ENCODE measurements at regions not wholly inside any gene's neighbourhood (a gene's known extent, or its start where the extent isn't known, plus 50 kb on each side); places are given as distances from the start of the nearest gene placed in this dataset.

DNA sequence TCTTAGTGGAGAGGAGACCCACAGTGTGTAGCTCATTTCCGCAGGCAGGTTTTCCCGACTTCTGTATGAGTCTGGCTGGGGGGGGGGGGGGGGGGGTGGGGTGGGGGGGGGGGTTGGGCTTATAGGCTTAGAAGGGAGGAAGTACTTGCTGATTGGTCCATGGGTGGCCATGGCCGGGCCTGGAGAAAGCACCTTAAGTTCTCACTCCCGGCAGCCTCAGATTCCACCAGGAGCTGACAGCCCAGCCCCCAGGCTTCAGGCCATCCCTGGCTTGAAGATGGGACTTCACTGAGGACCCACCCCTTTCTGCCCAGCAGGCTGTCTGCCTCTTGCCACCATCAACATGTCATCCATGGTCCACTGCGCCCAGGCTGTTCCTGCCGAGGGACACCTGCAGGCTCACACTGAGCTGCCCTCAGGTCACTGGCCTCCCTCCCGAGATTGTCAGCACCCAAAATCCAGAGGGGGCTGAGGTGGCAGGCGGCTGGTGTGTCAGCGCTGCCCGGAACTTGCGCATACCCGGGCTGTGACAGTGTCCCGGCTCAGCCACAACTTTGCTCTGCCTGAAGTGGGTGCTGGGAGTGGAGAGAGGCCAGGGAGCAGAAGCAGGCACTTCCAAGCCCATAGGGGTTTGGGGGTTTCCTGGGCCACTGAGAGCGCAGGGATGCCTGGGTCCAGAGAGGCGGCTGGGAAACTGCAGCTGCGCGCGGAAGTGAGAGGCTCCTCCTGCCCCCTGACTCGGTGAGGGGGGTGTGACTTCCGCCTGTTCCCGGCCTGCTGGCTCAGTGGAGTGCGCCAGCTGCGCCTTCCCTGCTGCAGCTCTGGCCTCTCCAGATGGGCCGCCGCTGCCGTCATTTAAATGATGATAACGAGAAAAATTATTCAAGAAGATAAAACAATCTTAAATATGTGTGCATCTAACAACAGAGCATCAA lies 256.1 kb downstream of the RPRM start:
- no peak overlapping the region for H3K9ac ChIP-seq (ENCODE audit: low read length)
- H3K36me3 ChIP-seq (ENCODE audit: control insufficient read depth in 1 of 2, insufficient read depth in 2 of 2, low read length in 2 of 2): no peaks in the 10 kb centered on the region
- no peaks in the 10 kb centered on the region for H4K20me1 ChIP-seq (ENCODE audit: insufficient read depth)
- no peaks in the 10 kb centered on the region for H3K79me2 ChIP-seq (ENCODE audit: insufficient read depth, low read length)
- intact Hi-C loops (cut with micrococcal nuclease): no loop called here
- no peak for TF ChIP-seq SP1 (IDR thresholded peaks at IDR 0.05; ENCODE audit: low read depth)
- no peak for TF ChIP-seq EZH2phosphoT487 (IDR thresholded peaks at IDR 0.05; ENCODE audit: borderline replicate concordance)
- TF ChIP-seq ELF1 (IDR thresholded peaks at IDR 0.05; ENCODE audit: borderline replicate concordance, low read depth): no peak
- no peak for TF ChIP-seq SIN3A (IDR thresholded peaks at IDR 0.05; ENCODE audit: low read depth)
- TF ChIP-seq JUND (IDR thresholded peaks at IDR 0.05): no peak
- TF ChIP-seq EZH2 (IDR thresholded peaks at IDR 0.05): no peak
- TF ChIP-seq, protein P1, sequence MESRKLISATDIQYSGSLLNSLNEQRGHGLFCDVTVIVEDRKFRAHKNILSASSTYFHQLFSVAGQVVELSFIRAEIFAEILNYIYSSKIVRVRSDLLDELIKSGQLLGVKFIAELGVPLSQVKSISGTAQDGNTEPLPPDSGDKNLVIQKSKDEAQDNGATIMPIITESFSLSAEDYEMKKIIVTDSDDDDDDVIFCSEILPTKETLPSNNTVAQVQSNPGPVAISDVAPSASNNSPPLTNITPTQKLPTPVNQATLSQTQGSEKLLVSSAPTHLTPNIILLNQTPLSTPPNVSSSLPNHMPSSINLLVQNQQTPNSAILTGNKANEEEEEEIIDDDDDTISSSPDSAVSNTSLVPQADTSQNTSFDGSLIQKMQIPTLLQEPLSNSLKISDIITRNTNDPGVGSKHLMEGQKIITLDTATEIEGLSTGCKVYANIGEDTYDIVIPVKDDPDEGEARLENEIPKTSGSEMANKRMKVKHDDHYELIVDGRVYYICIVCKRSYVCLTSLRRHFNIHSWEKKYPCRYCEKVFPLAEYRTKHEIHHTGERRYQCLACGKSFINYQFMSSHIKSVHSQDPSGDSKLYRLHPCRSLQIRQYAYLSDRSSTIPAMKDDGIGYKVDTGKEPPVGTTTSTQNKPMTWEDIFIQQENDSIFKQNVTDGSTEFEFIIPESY (IDR thresholded peaks at IDR 0.05; ENCODE audit: extremely low read depth, insufficient replicate concordance, low read length): no peak
- no peak for TF ChIP-seq TCF7L2 (IDR thresholded peaks at IDR 0.05; ENCODE audit: borderline replicate concordance, extremely low read depth, insufficient read depth, insufficient read length)
- TF ChIP-seq, protein P2, sequence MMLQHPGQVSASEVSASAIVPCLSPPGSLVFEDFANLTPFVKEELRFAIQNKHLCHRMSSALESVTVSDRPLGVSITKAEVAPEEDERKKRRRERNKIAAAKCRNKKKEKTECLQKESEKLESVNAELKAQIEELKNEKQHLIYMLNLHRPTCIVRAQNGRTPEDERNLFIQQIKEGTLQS (IDR thresholded peaks at IDR 0.05): no peak
- TF ChIP-seq, protein P3, sequence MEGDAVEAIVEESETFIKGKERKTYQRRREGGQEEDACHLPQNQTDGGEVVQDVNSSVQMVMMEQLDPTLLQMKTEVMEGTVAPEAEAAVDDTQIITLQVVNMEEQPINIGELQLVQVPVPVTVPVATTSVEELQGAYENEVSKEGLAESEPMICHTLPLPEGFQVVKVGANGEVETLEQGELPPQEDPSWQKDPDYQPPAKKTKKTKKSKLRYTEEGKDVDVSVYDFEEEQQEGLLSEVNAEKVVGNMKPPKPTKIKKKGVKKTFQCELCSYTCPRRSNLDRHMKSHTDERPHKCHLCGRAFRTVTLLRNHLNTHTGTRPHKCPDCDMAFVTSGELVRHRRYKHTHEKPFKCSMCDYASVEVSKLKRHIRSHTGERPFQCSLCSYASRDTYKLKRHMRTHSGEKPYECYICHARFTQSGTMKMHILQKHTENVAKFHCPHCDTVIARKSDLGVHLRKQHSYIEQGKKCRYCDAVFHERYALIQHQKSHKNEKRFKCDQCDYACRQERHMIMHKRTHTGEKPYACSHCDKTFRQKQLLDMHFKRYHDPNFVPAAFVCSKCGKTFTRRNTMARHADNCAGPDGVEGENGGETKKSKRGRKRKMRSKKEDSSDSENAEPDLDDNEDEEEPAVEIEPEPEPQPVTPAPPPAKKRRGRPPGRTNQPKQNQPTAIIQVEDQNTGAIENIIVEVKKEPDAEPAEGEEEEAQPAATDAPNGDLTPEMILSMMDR (IDR thresholded peaks at IDR 0.05 in 2 of 3, conservative IDR thresholded peaks at IDR 0.05 in 1 of 3; ENCODE audit: borderline replicate concordance in 1 of 3, insufficient read depth in 1 of 3, low read depth in 2 of 3, low read length in 2 of 3): no peak
- TF ChIP-seq, protein P4, sequence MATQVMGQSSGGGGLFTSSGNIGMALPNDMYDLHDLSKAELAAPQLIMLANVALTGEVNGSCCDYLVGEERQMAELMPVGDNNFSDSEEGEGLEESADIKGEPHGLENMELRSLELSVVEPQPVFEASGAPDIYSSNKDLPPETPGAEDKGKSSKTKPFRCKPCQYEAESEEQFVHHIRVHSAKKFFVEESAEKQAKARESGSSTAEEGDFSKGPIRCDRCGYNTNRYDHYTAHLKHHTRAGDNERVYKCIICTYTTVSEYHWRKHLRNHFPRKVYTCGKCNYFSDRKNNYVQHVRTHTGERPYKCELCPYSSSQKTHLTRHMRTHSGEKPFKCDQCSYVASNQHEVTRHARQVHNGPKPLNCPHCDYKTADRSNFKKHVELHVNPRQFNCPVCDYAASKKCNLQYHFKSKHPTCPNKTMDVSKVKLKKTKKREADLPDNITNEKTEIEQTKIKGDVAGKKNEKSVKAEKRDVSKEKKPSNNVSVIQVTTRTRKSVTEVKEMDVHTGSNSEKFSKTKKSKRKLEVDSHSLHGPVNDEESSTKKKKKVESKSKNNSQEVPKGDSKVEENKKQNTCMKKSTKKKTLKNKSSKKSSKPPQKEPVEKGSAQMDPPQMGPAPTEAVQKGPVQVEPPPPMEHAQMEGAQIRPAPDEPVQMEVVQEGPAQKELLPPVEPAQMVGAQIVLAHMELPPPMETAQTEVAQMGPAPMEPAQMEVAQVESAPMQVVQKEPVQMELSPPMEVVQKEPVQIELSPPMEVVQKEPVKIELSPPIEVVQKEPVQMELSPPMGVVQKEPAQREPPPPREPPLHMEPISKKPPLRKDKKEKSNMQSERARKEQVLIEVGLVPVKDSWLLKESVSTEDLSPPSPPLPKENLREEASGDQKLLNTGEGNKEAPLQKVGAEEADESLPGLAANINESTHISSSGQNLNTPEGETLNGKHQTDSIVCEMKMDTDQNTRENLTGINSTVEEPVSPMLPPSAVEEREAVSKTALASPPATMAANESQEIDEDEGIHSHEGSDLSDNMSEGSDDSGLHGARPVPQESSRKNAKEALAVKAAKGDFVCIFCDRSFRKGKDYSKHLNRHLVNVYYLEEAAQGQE (IDR thresholded peaks at IDR 0.05; ENCODE audit: low read depth): no peak
- no peak for TF ChIP-seq EGR1 (IDR thresholded peaks at IDR 0.05; ENCODE audit: low read depth)
- no peak for TF ChIP-seq CEBPB (IDR thresholded peaks at IDR 0.05; ENCODE audit: low read depth)
- TF ChIP-seq POLR2A (IDR thresholded peaks at IDR 0.05; ENCODE audit: borderline replicate concordance, extremely low read depth, insufficient read depth, insufficient read length): no peak
- TF ChIP-seq ZFX (IDR thresholded peaks at IDR 0.05): no peak
- TF ChIP-seq FOSL1 (IDR thresholded peaks at IDR 0.05; ENCODE audit: low read depth): no peak
- no peak for TF ChIP-seq CBX3 (IDR thresholded peaks at IDR 0.05; ENCODE audit: low read depth)
- ChIA-PET RAD21 (ENCODE audit: low non-redundant PET in 1 of 2, low total read pairs in 2 of 2, uncharacterized antibody in 2 of 2, unreplicated experiment in 2 of 2) (no interaction called here), CTCF (no interaction called here), POLR2A (no interaction called here)
- no peaks in the 10 kb centered on the region for H3K27me3 ChIP-seq (ENCODE audit: insufficient read depth, low read length)
- no peak for ATAC-seq
- no peak for DNase-seq (ENCODE audit: low read depth, low spot score)
- no peak overlapping the region for H3K4me2 ChIP-seq (ENCODE audit: low read length)
- H3K9me2 ChIP-seq (ENCODE audit: insufficient read depth): no peaks in the 10 kb centered on the region
- no TSS peak for BruUV-seq (replicated peaks)
- H3K4me1 ChIP-seq (ENCODE audit: control insufficient read depth in 1 of 2, insufficient read depth in 2 of 2, low read length in 2 of 2): no peaks in the 10 kb centered on the region
- no peak overlapping the region for H3K4me3 ChIP-seq (replicated peaks in 1 of 2; ENCODE audit: low read depth in 1 of 2, low read length in 2 of 2)
- no peak overlapping the region for H2AFZ ChIP-seq (ENCODE audit: low read depth, low read length, poor library complexity, severe bottlenecking)
- H3K9me3 ChIP-seq (ENCODE audit: control insufficient read depth in 1 of 2, insufficient read depth in 1 of 2, low read depth in 1 of 2, low read length in 2 of 2): no peaks in the 10 kb centered on the region
- no peak overlapping the region for H3K27ac ChIP-seq (ENCODE audit: low read depth, low read length)

Data from HCT116 (cell line).